CD4-positive, alpha-beta T cell (primary cell): ENCODE measurements at regions not wholly inside any gene's neighbourhood (a gene's known extent, or its start where the extent isn't known, plus 50 kb on each side); places are given as distances from the start of the nearest gene placed in this dataset.

ENCODE experiments used
- ATAC-seq: fragments of 200-7000 bp; cut with Tn5 transposase; one replicate; pipeline ENCODE4 v1.10.0; 2022; ENCODE audit warnings: mild to moderate bottlenecking; ENCODE audit not compliant: poor library complexity
- CTCF ChIA-PET: fragments of 350-600 bp; sonication (Branson Sonifier 250); formaldehyde crosslinking; loops from one replicate; lab custom pipeline; 2021; ENCODE audit warnings: antibody characterized with exemption, inconsistent platforms; lab: Charles Lee
- POLR2A ChIA-PET: fragments of 350-600 bp; sonication (Branson Sonifier 250); formaldehyde crosslinking; loops from one replicate; lab custom pipeline; 2021; ENCODE audit warnings: antibody characterized with exemption, inconsistent platforms; lab: Charles Lee
- DNase-seq, 14 experiments: peaks; one replicate each; pipeline ENCODE4 v3.0.0-alpha.2; 2013 to 2020; ENCODE audit warnings: mixed read lengths in 2 of 14
- H3K27ac ChIP-seq, 2 donors: one replicate each; pipeline versions ENCODE4 v1.5.1 to v1.7.0; 2013; ENCODE audit warnings: low read length in 2 of 2, low read depth in 1 of 2, mild to moderate bottlenecking in 1 of 2
- H3K27me3 ChIP-seq, 2 experiments: 1 replicate in 1 of 2; 2 replicates in 1 of 2; pipeline versions ENCODE4 v1.6.1 to v1.7.0; 2013; ENCODE audit warnings: low read length in 2 of 2, control low read depth in 1 of 2, mild to moderate bottlenecking in 1 of 2, moderate library complexity in 1 of 2; ENCODE audit not compliant: insufficient read depth in 2 of 2, control insufficient read depth in 1 of 2
- H3K36me3 ChIP-seq: one replicate; pipeline ENCODE4 v1.6.1; 2013; ENCODE audit warnings: low read length, control low read depth; ENCODE audit not compliant: insufficient read depth
- H3K4me1 ChIP-seq: one replicate; pipeline ENCODE4 v1.6.1; 2013; ENCODE audit warnings: low read length, control low read depth; ENCODE audit not compliant: insufficient read depth
- H3K4me3 ChIP-seq: one replicate; pipeline ENCODE4 v1.5.1; 2013; ENCODE audit warnings: mild to moderate bottlenecking, low read length, moderate library complexity
- H3K9me3 ChIP-seq, 2 experiments: 1 replicate in 1 of 2; 2 replicates in 1 of 2; pipeline versions ENCODE4 v1.6.1 to v1.7.0; 2013; ENCODE audit warnings: low read length in 2 of 2, mild to moderate bottlenecking in 2 of 2, control low read depth in 1 of 2, moderate library complexity in 1 of 2; ENCODE audit not compliant: control insufficient read depth in 1 of 2, insufficient read depth in 1 of 2
- H3K27ac Mint-ChIP-seq: one replicate; pipeline ENCODE4 v1.8.0; 2020; ENCODE audit warnings: mixed read lengths
- H3K27me3 Mint-ChIP-seq: one replicate; pipeline ENCODE4 v1.8.0; 2021; ENCODE audit warnings: mixed read lengths
- H3K36me3 Mint-ChIP-seq: one replicate; pipeline ENCODE4 v1.8.0; 2021; ENCODE audit warnings: low read depth, mixed read lengths
- H3K4me1 Mint-ChIP-seq: one replicate; pipeline ENCODE4 v1.8.0; 2021; ENCODE audit warnings: low read depth, mixed read lengths
- H3K4me3 Mint-ChIP-seq: one replicate; pipeline ENCODE4 v1.8.0; 2020; ENCODE audit warnings: mild to moderate bottlenecking, mixed read lengths
- H3K9me3 Mint-ChIP-seq: one replicate; pipeline ENCODE4 v1.8.0; 2020; ENCODE audit warnings: mixed read lengths
- intact Hi-C, 2 experiments: fragments of 100-400 bp; cut with DNase I in 1 of 2; cut with micrococcal nuclease in 1 of 2; formaldehyde crosslinking; loops; one replicate each; pipeline versions ENCODE4 v1.15.1 to v1.9.0; 2023 to 2025; cut with DNase I, micrococcal nuclease
- TF ChIP-seq, protein P1 (sequence below): fragments of 200-600 bp; IDR thresholded peaks from one replicate; pipeline ENCODE4 v1.8.0; 2022; ENCODE audit warnings: antibody characterized with exemption, mild to moderate bottlenecking

DNA sequence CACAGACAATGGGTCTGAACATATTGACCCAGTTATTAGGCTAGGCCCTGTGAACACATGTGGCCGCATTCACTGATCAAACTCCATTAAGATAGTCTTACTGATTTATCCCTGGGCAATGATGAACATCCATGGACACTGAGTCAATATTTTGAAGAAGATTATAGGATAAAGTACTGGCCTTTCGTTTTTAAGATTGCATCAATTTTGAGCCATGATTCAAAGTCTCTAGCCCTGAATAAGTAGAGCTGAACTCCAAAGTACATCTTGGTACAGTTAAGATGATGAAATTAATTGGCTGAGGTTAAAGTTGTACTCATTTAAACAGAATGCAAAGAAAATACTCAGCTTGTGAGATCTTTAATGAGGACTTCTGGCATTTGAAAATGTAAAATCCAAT lies 1581.9 kb downstream of the EFNB2 start:
- ATAC-seq = no peak
- Histone ChIP-seq H3K4me3 (no peak overlapping the region), H3K36me3 (no peaks in the 10 kb centered on the region), H3K9me3 (no peaks in the 10 kb centered on the region), H3K27ac (no peak overlapping the region), H3K4me1 (no peaks in the 10 kb centered on the region), H3K27me3 (no peaks in the 10 kb centered on the region)
- ChIA-PET POLR2A (no interaction called here), CTCF (no interaction called here)
- DNase-seq = no peak
- intact Hi-C loops = no loop called here
- no peak overlapping the region for H3K4me3 Mint-ChIP-seq
- TF ChIP-seq, protein P1, sequence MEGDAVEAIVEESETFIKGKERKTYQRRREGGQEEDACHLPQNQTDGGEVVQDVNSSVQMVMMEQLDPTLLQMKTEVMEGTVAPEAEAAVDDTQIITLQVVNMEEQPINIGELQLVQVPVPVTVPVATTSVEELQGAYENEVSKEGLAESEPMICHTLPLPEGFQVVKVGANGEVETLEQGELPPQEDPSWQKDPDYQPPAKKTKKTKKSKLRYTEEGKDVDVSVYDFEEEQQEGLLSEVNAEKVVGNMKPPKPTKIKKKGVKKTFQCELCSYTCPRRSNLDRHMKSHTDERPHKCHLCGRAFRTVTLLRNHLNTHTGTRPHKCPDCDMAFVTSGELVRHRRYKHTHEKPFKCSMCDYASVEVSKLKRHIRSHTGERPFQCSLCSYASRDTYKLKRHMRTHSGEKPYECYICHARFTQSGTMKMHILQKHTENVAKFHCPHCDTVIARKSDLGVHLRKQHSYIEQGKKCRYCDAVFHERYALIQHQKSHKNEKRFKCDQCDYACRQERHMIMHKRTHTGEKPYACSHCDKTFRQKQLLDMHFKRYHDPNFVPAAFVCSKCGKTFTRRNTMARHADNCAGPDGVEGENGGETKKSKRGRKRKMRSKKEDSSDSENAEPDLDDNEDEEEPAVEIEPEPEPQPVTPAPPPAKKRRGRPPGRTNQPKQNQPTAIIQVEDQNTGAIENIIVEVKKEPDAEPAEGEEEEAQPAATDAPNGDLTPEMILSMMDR = no peak
- no peaks in the 10 kb centered on the region for H3K27me3 Mint-ChIP-seq
- H3K9me3 Mint-ChIP-seq = peaks cover 2% of the 10 kb centered on the region
- H3K27ac Mint-ChIP-seq = no peak overlapping the region
- H3K4me1 Mint-ChIP-seq = no peaks in the 10 kb centered on the region
- no peaks in the 10 kb centered on the region for H3K36me3 Mint-ChIP-seq

DNA sequence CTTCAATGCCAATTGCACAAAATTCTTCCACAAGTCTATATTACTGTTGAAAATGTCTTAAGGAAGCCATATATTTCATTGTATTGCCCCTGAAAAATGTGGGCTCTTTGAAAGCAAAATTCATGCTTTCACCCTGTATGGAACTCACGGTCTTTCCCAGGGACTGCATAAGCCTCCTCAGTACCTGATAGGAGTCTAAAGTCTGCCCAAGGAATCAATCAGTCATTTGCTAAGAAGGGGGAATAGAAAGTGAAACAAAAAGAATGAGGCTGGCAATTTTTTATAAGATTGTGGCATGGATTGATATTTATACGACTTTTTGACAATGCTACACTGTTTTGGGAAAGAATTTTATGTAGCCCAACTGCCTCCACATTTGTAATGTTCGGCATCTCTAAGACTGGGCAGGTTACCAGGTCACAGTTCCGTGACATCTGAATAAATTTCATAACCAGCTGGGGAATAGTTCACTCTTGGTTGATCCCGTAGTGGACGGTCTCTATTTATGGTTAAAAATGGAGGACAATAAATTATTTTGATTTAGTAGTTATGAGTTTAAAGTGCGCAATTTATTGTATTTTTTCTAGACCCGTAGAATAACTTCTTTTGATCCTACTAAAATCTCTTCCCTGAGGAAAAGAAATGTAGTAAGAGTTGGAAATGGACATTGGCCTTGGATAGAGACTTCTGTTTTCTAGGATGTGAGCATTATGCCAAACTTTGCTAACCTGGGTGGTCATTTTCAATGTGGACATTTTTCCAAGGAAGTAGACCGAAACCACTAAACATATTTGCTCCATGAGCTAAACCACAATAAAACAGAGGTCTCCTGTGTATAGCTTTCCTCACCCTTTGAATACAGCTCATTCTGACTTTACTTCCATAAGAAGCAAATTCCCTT lies 1585.4 kb downstream of the EFNB2 start:
- no peak overlapping the region for H3K4me3 ChIP-seq
- no peak overlapping the region for H3K27ac Mint-ChIP-seq
- CTCF ChIA-PET = no interaction called here
- H3K36me3 Mint-ChIP-seq = no peaks in the 10 kb centered on the region
- DNase-seq = no peak
- intact Hi-C loops = no loop called here
- H3K27me3 ChIP-seq = no peaks in the 10 kb centered on the region
- H3K27ac ChIP-seq = no peak overlapping the region
- ATAC-seq = no peak
- H3K9me3 ChIP-seq = no peaks in the 10 kb centered on the region
- no peaks in the 10 kb centered on the region for H3K27me3 Mint-ChIP-seq
- H3K4me1 Mint-ChIP-seq = no peaks in the 10 kb centered on the region
- no peak overlapping the region for H3K4me3 Mint-ChIP-seq
- TF ChIP-seq, protein P1 = no peak
- no peaks in the 10 kb centered on the region for H3K9me3 Mint-ChIP-seq
- H3K4me1 ChIP-seq = no peaks in the 10 kb centered on the region
- POLR2A ChIA-PET = no interaction called here
- no peaks in the 10 kb centered on the region for H3K36me3 ChIP-seq

DNA sequence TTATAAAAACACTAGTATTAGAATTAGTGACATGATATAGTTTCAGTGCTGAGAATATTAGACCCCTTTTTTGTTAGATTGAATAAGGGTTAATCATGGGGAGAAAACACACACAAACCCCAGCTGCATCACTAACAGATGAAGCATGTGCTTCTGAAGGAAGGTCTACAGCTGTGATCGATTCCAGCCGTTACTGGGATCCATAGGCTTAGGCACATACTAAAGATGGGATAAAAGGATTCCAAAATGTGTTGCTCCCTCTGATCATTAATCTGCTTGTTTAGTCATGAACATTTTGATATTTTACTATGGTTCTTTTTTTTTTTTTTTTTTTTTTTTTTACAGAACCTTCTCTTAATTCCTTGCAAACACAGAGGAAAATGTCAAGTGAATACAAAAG lies 1591.3 kb downstream of the EFNB2 start:
- H3K27me3 ChIP-seq = no peaks in the 10 kb centered on the region
- no peak overlapping the region for H3K27ac Mint-ChIP-seq
- ChIA-PET CTCF (interaction anchor here (0.7 kb wide), 1 partner anchor 41 kb away, joined by 4 read pairs; no protein-coding TSS in a partner anchor), POLR2A (no interaction called here)
- ATAC-seq = no peak
- DNase-seq = no peak
- H3K4me3 Mint-ChIP-seq = no peak overlapping the region
- TF ChIP-seq, protein P1 = no peak
- H3K4me1 ChIP-seq = no peaks in the 10 kb centered on the region
- H3K36me3 Mint-ChIP-seq = no peaks in the 10 kb centered on the region
- no peaks in the 10 kb centered on the region for H3K36me3 ChIP-seq
- H3K27ac ChIP-seq = no peak overlapping the region
- intact Hi-C loops = no loop called here
- H3K27me3 Mint-ChIP-seq = no peaks in the 10 kb centered on the region
- no peaks in the 10 kb centered on the region for H3K9me3 ChIP-seq
- no peaks in the 10 kb centered on the region for H3K9me3 Mint-ChIP-seq
- H3K4me3 ChIP-seq = no peak overlapping the region
- H3K4me1 Mint-ChIP-seq = no peaks in the 10 kb centered on the region
